Ovary (tissue), 3 donors: ENCODE measurements at regions not wholly inside any gene's neighbourhood (a gene's known extent, or its start where the extent isn't known, plus 50 kb on each side); places are given as distances from the start of the nearest gene placed in this dataset.

Experiments
- CTCF ChIP-seq, 3 donors: fragments of 450-650 bp in 2 of 3; fragments of 200-600 bp in 1 of 3; IDR thresholded peaks; one replicate each; pipeline versions ENCODE4 v1.5.1 to v1.8.0; 2016 to 2022; ENCODE audit warnings: antibody characterized with exemption in 3 of 3, mild to moderate bottlenecking in 1 of 3
- EP300 ChIP-seq: sonication (generic); formaldehyde crosslinking; IDR thresholded peaks from one replicate; pipeline ENCODE4 v1.6.1; 2017; ENCODE audit warnings: antibody characterized with exemption
- donor health status: DM: no; HTN: no; CAD: no.

- TF ChIP-seq EP300 (no peak), CTCF (IDR thresholded peaks at IDR 0.05) (no peak)
Observed at GRCh38 chr14:44339231-44339630, 167.9 kb downstream of the FSCB start.
